ENCODE measurements at regions not wholly inside any gene's neighbourhood (a gene's known extent, or its start where the extent isn't known, plus 50 kb on each side); places are given as distances from the start of the nearest gene placed in this dataset.

DNA sequence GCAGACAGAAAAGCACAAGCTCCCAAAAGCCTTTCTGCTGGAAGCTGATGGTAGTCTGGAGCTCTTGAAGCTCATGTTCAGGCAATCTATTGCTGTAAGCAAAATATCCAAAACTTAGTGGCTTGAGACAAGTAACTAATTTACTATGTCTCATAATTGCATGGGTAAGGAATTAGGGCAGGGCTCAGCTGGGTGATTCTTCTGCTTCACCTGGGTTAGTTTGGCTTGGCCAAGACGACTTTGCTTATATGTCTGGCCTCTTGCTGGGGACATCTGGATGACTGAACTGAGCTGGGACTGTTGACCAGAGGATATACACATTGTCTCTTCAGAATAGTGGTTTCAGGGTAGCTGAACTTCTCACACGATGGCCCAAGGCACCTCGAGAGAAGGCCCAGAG, 96.8 kb upstream of the WSCD1 start:
- TF ChIP-seq CTCF (IDR thresholded peaks at IDR 0.05), result no peak
- TF ChIP-seq POLR2A (IDR thresholded peaks at IDR 0.05), result no peak
